ENCODE measurements at regions not wholly inside any gene's neighbourhood (a gene's known extent, or its start where the extent isn't known, plus 50 kb on each side); places are given as distances from the start of the nearest gene placed in this dataset.

GRCh38 chr7:12827219-12827821 is 139.9 kb downstream of the ARL4A start:
- 85 to 90% methylated on average over 4 of the region's 4 CpGs for WGBS, 2 donors
- no peaks in the 10 kb centered on the region for H3K4me1 ChIP-seq
- H3K36me3 ChIP-seq, result no peaks in the 10 kb centered on the region
- intact Hi-C loops (cut with DNase I), result no loop called here
- H3K27me3 ChIP-seq, result no peaks in the 10 kb centered on the region
- DNase-seq, result no peak
- H3K4me3 ChIP-seq, result no peak overlapping the region
- H3K9me3 ChIP-seq, result no peaks in the 10 kb centered on the region
- no peak overlapping the region for H3K27ac ChIP-seq
- TF ChIP-seq POLR2AphosphoS5 (IDR thresholded peaks at IDR 0.05) (no peak), POLR2A (IDR thresholded peaks at IDR 0.05) (no peak), CTCF (IDR thresholded peaks at IDR 0.05) (no peak), EP300 (IDR thresholded peaks at IDR 0.05) (no peak)

- H3K9me3 ChIP-seq, result no peaks in the 10 kb centered on the region
- no peak overlapping the region for H3K27ac ChIP-seq
- H3K4me1 ChIP-seq, result no peaks in the 10 kb centered on the region
- no peaks in the 10 kb centered on the region for H3K36me3 ChIP-seq
- TF ChIP-seq POLR2A (IDR thresholded peaks at IDR 0.05), result no peak
- no peak for TF ChIP-seq POLR2AphosphoS5 (IDR thresholded peaks at IDR 0.05)
- TF ChIP-seq EP300 (IDR thresholded peaks at IDR 0.05), result no peak
- TF ChIP-seq CTCF (IDR thresholded peaks at IDR 0.05), result no peak
- intact Hi-C loops (cut with DNase I), result no loop called here
- WGBS, 2 donors, result 88 to 89% methylated on average over 3 of the region's 3 CpGs
- no peak for DNase-seq
- no peaks in the 10 kb centered on the region for H3K27me3 ChIP-seq
- H3K4me3 ChIP-seq, result no peak overlapping the region
Measured at GRCh38 chr7:12827920-12828319, 140.5 kb downstream of the ARL4A start.

GRCh38 chr7:12831024-12831423 is 143.6 kb downstream of the ARL4A start:
- H3K27ac ChIP-seq, result no peak overlapping the region
- H3K4me1 ChIP-seq, result no peaks in the 10 kb centered on the region
- H3K27me3 ChIP-seq, result no peaks in the 10 kb centered on the region
- WGBS, 2 donors, result 83 to 87% methylated on average over 3 of the region's 3 CpGs
- H3K9me3 ChIP-seq, result peaks cover 0 to 3% (median 0%) of the 10 kb centered on the region in 4 donors
- no peaks in the 10 kb centered on the region for H3K36me3 ChIP-seq
- TF ChIP-seq EP300 (IDR thresholded peaks at IDR 0.05) (no peak), POLR2AphosphoS5 (IDR thresholded peaks at IDR 0.05) (no peak), POLR2A (IDR thresholded peaks at IDR 0.05) (no peak), CTCF (IDR thresholded peaks at IDR 0.05) (no peak)
- intact Hi-C loops (cut with DNase I), result no loop called here
- DNase-seq, result no peak
- H3K4me3 ChIP-seq, result no peak overlapping the region

GRCh38 chr7:12833829-12834228 is 146.4 kb downstream of the ARL4A start:
- no peak overlapping the region for H3K27ac ChIP-seq
- H3K4me3 ChIP-seq, result no peak overlapping the region
- no peaks in the 10 kb centered on the region for H3K4me1 ChIP-seq
- no peak for DNase-seq
- TF ChIP-seq POLR2A (IDR thresholded peaks at IDR 0.05) (no peak), CTCF (IDR thresholded peaks at IDR 0.05) (no peak), POLR2AphosphoS5 (IDR thresholded peaks at IDR 0.05) (no peak), EP300 (IDR thresholded peaks at IDR 0.05) (no peak)
- intact Hi-C loops (cut with DNase I), result no loop called here
- 94 to 96% methylated on average over 2 of the region's 2 CpGs for WGBS, 2 donors
- H3K36me3 ChIP-seq, result no peaks in the 10 kb centered on the region
- peaks cover 0 to 3% (median 0%) of the 10 kb centered on the region in 4 donors for H3K9me3 ChIP-seq
- no peaks in the 10 kb centered on the region for H3K27me3 ChIP-seq

- WGBS, 2 donors, result 91 to 93% methylated on average over 1 of the region's 1 CpG
Measured at GRCh38 chr7:12834782-12835181, 147.3 kb downstream of the ARL4A start.

More at GRCh38 chr7:12834782-12835181, 147.3 kb downstream of the ARL4A start:
- Histone ChIP-seq H3K9me3 (peaks cover 0 to 3% (median 0%) of the 10 kb centered on the region in 4 donors), H3K36me3 (no peaks in the 10 kb centered on the region), H3K27me3 (no peaks in the 10 kb centered on the region), H3K4me1 (no peaks in the 10 kb centered on the region), H3K4me3 (no peak overlapping the region), H3K27ac (no peak overlapping the region)
- intact Hi-C loops (cut with DNase I), result no loop called here
- DNase-seq, result no peak
- TF ChIP-seq EP300 (IDR thresholded peaks at IDR 0.05) (no peak), CTCF (IDR thresholded peaks at IDR 0.05) (no peak), POLR2AphosphoS5 (IDR thresholded peaks at IDR 0.05) (no peak), POLR2A (IDR thresholded peaks at IDR 0.05) (no peak)

Measured in sigmoid colon (tissue), 6 donors.